IMR-90 (cell line): ENCODE measurements at regions not wholly inside any gene's neighbourhood (a gene's known extent, or its start where the extent isn't known, plus 50 kb on each side); places are given as distances from the start of the nearest gene placed in this dataset.

Experiments used
- ATAC-seq: fragments of 200-7000 bp; cut with Tn5 transposase; 2 replicates; pipeline ENCODE4 v1.9.1; 2020; ENCODE audit warnings: low read depth, mild to moderate bottlenecking, moderate library complexity
- BruUV-seq: library from RNA; stranded (reverse); fragments of 400-500 nt; replicated peaks from 2 replicates; lab custom pipeline; 2021; lab: Mats Ljungman, UMichigan
- CTCF ChIA-PET: fragments of 300-600 bp; formaldehyde crosslinking; extraction: SDS; loops from one replicate; lab custom pipeline; 2021; ENCODE audit warnings: antibody characterized with exemption; lab: Yijun Ruan, JAX
- POLR2A ChIA-PET: fragments of 300-600 bp; sonication (Branson Sonifier 250); formaldehyde crosslinking; loops from one replicate; lab custom pipeline; 2022; ENCODE audit warnings: antibody characterized with exemption; ENCODE audit not compliant: unreplicated experiment; lab: Charles Lee
- DNase-seq: peaks from one replicate; pipeline ENCODE4 v3.0.0; 2013
- H2AFZ ChIP-seq: replicated peaks from 2 replicates; pipeline ENCODE3; 2013; ENCODE audit warnings: low read length, mild to moderate bottlenecking; ENCODE audit not compliant: poor library complexity
- H2AK5ac ChIP-seq: 2 replicates; pipeline ENCODE4 v1.6.1; 2013; ENCODE audit warnings: low read depth, low read length, inconsistent platforms
- H2AK9ac ChIP-seq: replicated peaks from 2 replicates; pipeline ENCODE3; 2013; ENCODE audit warnings: mild to moderate bottlenecking, low read depth, low read length, moderate library complexity; ENCODE audit not compliant: poor library complexity
- H2BK120ac ChIP-seq: 2 replicates; pipeline ENCODE4 v1.6.1; 2013; ENCODE audit warnings: low read depth, low read length, inconsistent platforms
- H2BK15ac ChIP-seq: 3 replicates; pipeline ENCODE4 v1.6.1; 2013; ENCODE audit warnings: low read depth, low read length, inconsistent platforms
- H2BK20ac ChIP-seq: 2 replicates; pipeline ENCODE4 v1.6.1; 2013; ENCODE audit warnings: low read depth, mild to moderate bottlenecking, inconsistent platforms, low read length, moderate library complexity
- H2BK5ac ChIP-seq: 2 replicates; pipeline ENCODE4 v1.6.1; 2013; ENCODE audit warnings: mild to moderate bottlenecking, low read depth, low read length, inconsistent platforms; ENCODE audit not compliant: poor library complexity, severe bottlenecking
- H3K14ac ChIP-seq: replicated peaks from 2 replicates; pipeline ENCODE4 v1.6.1; 2013; ENCODE audit warnings: low read depth, low read length, inconsistent platforms
- H3K18ac ChIP-seq: 2 replicates; pipeline ENCODE4 v1.6.1; 2013; ENCODE audit warnings: low read depth, low read length, control low read depth
- H3K23ac ChIP-seq: 2 replicates; pipeline ENCODE4 v1.6.1; 2013; ENCODE audit warnings: low read depth, low read length, inconsistent platforms
- H3K27ac ChIP-seq: 2 replicates; pipeline ENCODE4 v1.5.1; 2013; ENCODE audit warnings: mild to moderate bottlenecking, control low read depth, low read length; ENCODE audit not compliant: insufficient read depth
- H3K27me3 ChIP-seq: 2 replicates; pipeline ENCODE4 v1.6.1; 2013; ENCODE audit warnings: low read length; ENCODE audit not compliant: control insufficient read depth, insufficient read depth
- H3K36me3 ChIP-seq: 2 replicates; pipeline ENCODE4 v1.6.1; 2013; ENCODE audit warnings: low read length, mixed read lengths; ENCODE audit not compliant: control insufficient read depth, insufficient read depth
- H3K4ac ChIP-seq: 2 replicates; pipeline ENCODE4 v1.6.1; 2013; ENCODE audit warnings: low read depth, low read length, inconsistent platforms
- H3K4me1 ChIP-seq: 2 replicates; pipeline ENCODE4 v1.6.1; 2013; ENCODE audit warnings: low read length, mixed read lengths; ENCODE audit not compliant: control insufficient read depth, insufficient read depth
- H3K4me2 ChIP-seq: 2 replicates; pipeline ENCODE4 v1.6.1; 2013; ENCODE audit warnings: low read depth, mild to moderate bottlenecking, control low read depth, low read length, moderate library complexity
- H3K4me3 ChIP-seq: 2 replicates; pipeline ENCODE4 v1.5.1; 2013; ENCODE audit warnings: low read depth, mild to moderate bottlenecking, control low read depth, low read length, moderate library complexity; ENCODE audit not compliant: insufficient read depth
- H3K56ac ChIP-seq: 2 replicates; pipeline ENCODE4 v1.6.1; 2013; ENCODE audit warnings: low read length, inconsistent platforms; ENCODE audit not compliant: insufficient read depth; ENCODE audit errors: extremely low read depth
- H3K79me1 ChIP-seq, 2 experiments: 2 replicates each; pipeline ENCODE4 v1.6.1; 2013; ENCODE audit warnings: low read length in 2 of 2, inconsistent platforms in 1 of 2, low read depth in 1 of 2
- H3K9ac ChIP-seq: 2 replicates; pipeline ENCODE4 v1.6.1; 2013; ENCODE audit warnings: low read depth, low read length, control low read depth
- H3K9me1 ChIP-seq: 2 replicates; pipeline ENCODE4 v1.6.1; 2013; ENCODE audit warnings: low read length, inconsistent platforms; ENCODE audit not compliant: insufficient read depth
- H3K9me3 ChIP-seq: 2 replicates; pipeline ENCODE4 v1.6.1; 2013; ENCODE audit warnings: low read length; ENCODE audit not compliant: control insufficient read depth, insufficient read depth
- H4K20me1 ChIP-seq: 2 replicates; pipeline ENCODE4 v1.6.1; 2013; ENCODE audit warnings: low read length, inconsistent platforms; ENCODE audit not compliant: insufficient read depth
- H4K5ac ChIP-seq: 2 replicates; pipeline ENCODE4 v1.6.1; 2013; ENCODE audit warnings: mild to moderate bottlenecking, low read depth, low read length, control low read depth
- H4K8ac ChIP-seq, 2 experiments: 2 replicates each; pipeline ENCODE4 v1.6.1; 2013; ENCODE audit warnings: low read depth in 2 of 2, low read length in 2 of 2, control low read depth in 1 of 2, inconsistent platforms in 1 of 2
- H4K91ac ChIP-seq: 2 replicates; pipeline ENCODE4 v1.6.1; 2013; ENCODE audit warnings: low read depth, low read length, inconsistent platforms; ENCODE audit not compliant: insufficient read depth
- BHLHE40 ChIP-seq: fragments of 150-350 bp; IDR thresholded peaks from 2 replicates; pipeline ENCODE4 v1.6.1; 2016; ENCODE audit warnings: mild to moderate bottlenecking, low read depth, low read length
- CEBPB ChIP-seq: IDR thresholded peaks from 2 replicates; pipeline ENCODE4 v1.6.1; 2012; ENCODE audit warnings: low read depth, low read length, improper control_type of control experiment
- CHD1 ChIP-seq: IDR thresholded peaks from 2 replicates; pipeline ENCODE4 v1.6.1; 2012; ENCODE audit warnings: low read depth, low read length, improper control_type of control experiment
- FOS ChIP-seq: fragments of 150-350 bp; IDR thresholded peaks from 2 replicates; pipeline ENCODE4 v1.6.1; 2016; ENCODE audit warnings: low read depth, low read length
- MAFK ChIP-seq: IDR thresholded peaks from 2 replicates; pipeline ENCODE4 v1.6.1; 2012; ENCODE audit warnings: low read depth, low read length, improper control_type of control experiment
- MAZ ChIP-seq: IDR thresholded peaks from 2 replicates; pipeline ENCODE4 v1.6.1; 2012; ENCODE audit warnings: low read depth, mild to moderate bottlenecking, low read length, improper control_type of control experiment, moderate library complexity, borderline replicate concordance
- MXI1 ChIP-seq: IDR thresholded peaks from 2 replicates; pipeline ENCODE4 v1.6.1; 2012; ENCODE audit warnings: low read depth, mild to moderate bottlenecking, low read length, moderate library complexity, borderline replicate concordance
- NFE2L2 ChIP-seq: fragments of 150-350 bp; IDR thresholded peaks from 2 replicates; pipeline ENCODE4 v1.6.1; 2016; ENCODE audit warnings: low read depth, mild to moderate bottlenecking, low read length
- POLR2A ChIP-seq: IDR thresholded peaks from 2 replicates; pipeline ENCODE4 v1.6.1; 2012; ENCODE audit warnings: mild to moderate bottlenecking, low read depth, low read length
- RAD21 ChIP-seq: IDR thresholded peaks from 2 replicates; pipeline ENCODE4 v1.6.1; 2012; ENCODE audit warnings: low read length, improper control_type of control experiment
- RCOR1 ChIP-seq: IDR thresholded peaks from 2 replicates; pipeline ENCODE4 v1.6.1; 2012; ENCODE audit warnings: mild to moderate bottlenecking, low read length, improper control_type of control experiment; ENCODE audit not compliant: insufficient replicate concordance
- RFX5 ChIP-seq: IDR thresholded peaks from 2 replicates; pipeline ENCODE4 v1.8.0; 2012; ENCODE audit warnings: low read depth, mild to moderate bottlenecking, low read length, moderate library complexity
- SMC3 ChIP-seq: fragments of 150-350 bp; IDR thresholded peaks from 2 replicates; pipeline ENCODE4 v1.6.1; 2016; ENCODE audit warnings: low read depth, mild to moderate bottlenecking, antibody characterized with exemption, low read length, moderate library complexity
- USF2 ChIP-seq: fragments of 150-350 bp; IDR thresholded peaks from 2 replicates; pipeline ENCODE4 v1.6.1; 2017; ENCODE audit warnings: mild to moderate bottlenecking, antibody characterized with exemption, low read length, low read depth
- WGBS, 2 experiments: methylation state at CpG; one replicate each; pipeline versions ENCODE4 v1.1.5 to v1.1.7; 2013; ENCODE audit warnings: missing lambda C conversion rate in 2 of 2; ENCODE audit not compliant: insufficient read length in 1 of 2; ENCODE audit errors: extremely low coverage in 2 of 2; 5-methylcytosine and 5-hydroxymethylcytosine counted together
- dilution Hi-C: fragments of 300-500 bp; cut with HindIII; formaldehyde crosslinking; loops from one replicate; pipeline ENCODE4 v1.14.3; 2018; ENCODE audit warnings: low sequenced_read_pairs; ENCODE audit not compliant: unreplicated experiment
- in situ Hi-C: fragments of 300-500 bp; cut with MboI; formaldehyde crosslinking; loops from 3 replicates; pipeline ENCODE4 v1.14.3; 2019; ENCODE audit warnings: low sequenced_read_pairs, inconsistent platforms, mixed read lengths
- intact Hi-C: fragments of 100-400 bp; cut with micrococcal nuclease; formaldehyde crosslinking; loops from 2 replicates; pipeline ENCODE4 v1.10.0; 2022
- TF ChIP-seq, protein P1 (sequence below): conservative IDR thresholded peaks from 2 replicates; pipeline ENCODE4 v1.5.1; 2012; ENCODE audit warnings: mild to moderate bottlenecking, low read depth, low read length, improper control_type of control experiment
- TF ChIP-seq, protein P2 (sequence below): fragments of 150-350 bp; IDR thresholded peaks from 2 replicates; pipeline ENCODE4 v1.6.1; 2016; ENCODE audit warnings: low read depth, mild to moderate bottlenecking, low read length, moderate library complexity, borderline replicate concordance

GRCh38 chr6:29236060-29236459, 65.4 kb downstream of the OR2J2 start:
- no peak overlapping the region for H2AK5ac ChIP-seq
- POLR2A ChIA-PET = no interaction called here

More at GRCh38 chr6:29236060-29236459, 65.4 kb downstream of the OR2J2 start:
- Histone ChIP-seq H3K4me2 (no peak overlapping the region), H4K8ac (no peak overlapping the region), H3K56ac (no peak overlapping the region), H2AFZ (no peak overlapping the region), H3K4ac (no peak overlapping the region), H3K27ac (no peak overlapping the region), H2BK5ac (no peak overlapping the region), H3K9me1 (no peaks in the 10 kb centered on the region), H3K79me1 (no peaks in the 10 kb centered on the region), H3K18ac (no peak overlapping the region), H3K9ac (no peak overlapping the region), H3K9me3 (peaks cover 3% of the 10 kb centered on the region; the same call in 1 of the 2 replicates), H2BK120ac (no peak overlapping the region), H3K36me3 (no peaks in the 10 kb centered on the region), H4K91ac (no peak overlapping the region), H3K14ac (no peak overlapping the region), H2BK15ac (no peak overlapping the region), H3K4me3 (no peak overlapping the region), H4K20me1 (no peaks in the 10 kb centered on the region), H4K5ac (no peak overlapping the region), H2BK20ac (no peak overlapping the region), H3K27me3 (no peaks in the 10 kb centered on the region), H2AK9ac (no peak overlapping the region), H3K23ac (no peak overlapping the region), H3K4me1 (no peaks in the 10 kb centered on the region)
- CTCF ChIA-PET = no interaction called here
- DNase-seq (no peak), ATAC-seq (no peak)
- TF ChIP-seq, protein P1, sequence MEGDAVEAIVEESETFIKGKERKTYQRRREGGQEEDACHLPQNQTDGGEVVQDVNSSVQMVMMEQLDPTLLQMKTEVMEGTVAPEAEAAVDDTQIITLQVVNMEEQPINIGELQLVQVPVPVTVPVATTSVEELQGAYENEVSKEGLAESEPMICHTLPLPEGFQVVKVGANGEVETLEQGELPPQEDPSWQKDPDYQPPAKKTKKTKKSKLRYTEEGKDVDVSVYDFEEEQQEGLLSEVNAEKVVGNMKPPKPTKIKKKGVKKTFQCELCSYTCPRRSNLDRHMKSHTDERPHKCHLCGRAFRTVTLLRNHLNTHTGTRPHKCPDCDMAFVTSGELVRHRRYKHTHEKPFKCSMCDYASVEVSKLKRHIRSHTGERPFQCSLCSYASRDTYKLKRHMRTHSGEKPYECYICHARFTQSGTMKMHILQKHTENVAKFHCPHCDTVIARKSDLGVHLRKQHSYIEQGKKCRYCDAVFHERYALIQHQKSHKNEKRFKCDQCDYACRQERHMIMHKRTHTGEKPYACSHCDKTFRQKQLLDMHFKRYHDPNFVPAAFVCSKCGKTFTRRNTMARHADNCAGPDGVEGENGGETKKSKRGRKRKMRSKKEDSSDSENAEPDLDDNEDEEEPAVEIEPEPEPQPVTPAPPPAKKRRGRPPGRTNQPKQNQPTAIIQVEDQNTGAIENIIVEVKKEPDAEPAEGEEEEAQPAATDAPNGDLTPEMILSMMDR = no peak
- TF ChIP-seq POLR2A = no peak
- TF ChIP-seq RAD21 = no peak
- no peak for TF ChIP-seq MAZ
- TF ChIP-seq FOS = no peak
- TF ChIP-seq SMC3 = no peak
- TF ChIP-seq RCOR1 = no peak
- TF ChIP-seq CEBPB = no peak
- no peak for TF ChIP-seq USF2
- no peak for TF ChIP-seq MXI1
- TF ChIP-seq CHD1 = no peak
- no peak for TF ChIP-seq MAFK
- no peak for TF ChIP-seq NFE2L2
- TF ChIP-seq, protein P2, sequence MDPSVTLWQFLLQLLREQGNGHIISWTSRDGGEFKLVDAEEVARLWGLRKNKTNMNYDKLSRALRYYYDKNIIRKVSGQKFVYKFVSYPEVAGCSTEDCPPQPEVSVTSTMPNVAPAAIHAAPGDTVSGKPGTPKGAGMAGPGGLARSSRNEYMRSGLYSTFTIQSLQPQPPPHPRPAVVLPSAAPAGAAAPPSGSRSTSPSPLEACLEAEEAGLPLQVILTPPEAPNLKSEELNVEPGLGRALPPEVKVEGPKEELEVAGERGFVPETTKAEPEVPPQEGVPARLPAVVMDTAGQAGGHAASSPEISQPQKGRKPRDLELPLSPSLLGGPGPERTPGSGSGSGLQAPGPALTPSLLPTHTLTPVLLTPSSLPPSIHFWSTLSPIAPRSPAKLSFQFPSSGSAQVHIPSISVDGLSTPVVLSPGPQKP = no peak
- TF ChIP-seq RFX5 = no peak
- TF ChIP-seq BHLHE40 = no peak
- WGBS, 2 experiments = no CpG with 5 or more reads among the region's 5 CpGs
- in situ Hi-C loops = no loop called here
- intact Hi-C loops = no loop called here
- BruUV-seq = no TSS peak
- dilution Hi-C loops = no loop called here
